GM12875 (cell line): ENCODE measurements at regions not wholly inside any gene's neighbourhood (a gene's known extent, or its start where the extent isn't known, plus 50 kb on each side); places are given as distances from the start of the nearest gene placed in this dataset.

Experiments used
- H3K4me3 ChIP-seq: one replicate; pipeline ENCODE4 v1.5.1; 2011; ENCODE audit warnings: low read depth, low read length, control low read depth
- TF ChIP-seq, protein P1 (sequence below): IDR thresholded peaks from 2 replicates; pipeline ENCODE4 v1.5.1; 2011; ENCODE audit warnings: low read depth, mild to moderate bottlenecking, control low read depth, inconsistent platforms, low read length, moderate library complexity, borderline replicate concordance; ENCODE audit not compliant: insufficient read depth

GRCh38 chr17:53142890-53143289, 679.8 kb upstream of the KIF2B start:
- no peak overlapping the region for H3K4me3 ChIP-seq
- TF ChIP-seq, protein P1, sequence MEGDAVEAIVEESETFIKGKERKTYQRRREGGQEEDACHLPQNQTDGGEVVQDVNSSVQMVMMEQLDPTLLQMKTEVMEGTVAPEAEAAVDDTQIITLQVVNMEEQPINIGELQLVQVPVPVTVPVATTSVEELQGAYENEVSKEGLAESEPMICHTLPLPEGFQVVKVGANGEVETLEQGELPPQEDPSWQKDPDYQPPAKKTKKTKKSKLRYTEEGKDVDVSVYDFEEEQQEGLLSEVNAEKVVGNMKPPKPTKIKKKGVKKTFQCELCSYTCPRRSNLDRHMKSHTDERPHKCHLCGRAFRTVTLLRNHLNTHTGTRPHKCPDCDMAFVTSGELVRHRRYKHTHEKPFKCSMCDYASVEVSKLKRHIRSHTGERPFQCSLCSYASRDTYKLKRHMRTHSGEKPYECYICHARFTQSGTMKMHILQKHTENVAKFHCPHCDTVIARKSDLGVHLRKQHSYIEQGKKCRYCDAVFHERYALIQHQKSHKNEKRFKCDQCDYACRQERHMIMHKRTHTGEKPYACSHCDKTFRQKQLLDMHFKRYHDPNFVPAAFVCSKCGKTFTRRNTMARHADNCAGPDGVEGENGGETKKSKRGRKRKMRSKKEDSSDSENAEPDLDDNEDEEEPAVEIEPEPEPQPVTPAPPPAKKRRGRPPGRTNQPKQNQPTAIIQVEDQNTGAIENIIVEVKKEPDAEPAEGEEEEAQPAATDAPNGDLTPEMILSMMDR, result no peak

- TF ChIP-seq, protein P1, result no peak
- no peak overlapping the region for H3K4me3 ChIP-seq
These were observed 681.0 kb upstream of the KIF2B start for GRCh38 chr17:53141731-53142130.

GRCh38 chr17:53141280-53141679, 681.4 kb upstream of the KIF2B start:
- no peak overlapping the region for H3K4me3 ChIP-seq
- TF ChIP-seq, protein P1, result no peak

- TF ChIP-seq, protein P1, result no peak
- H3K4me3 ChIP-seq, result no peak overlapping the region
These were observed 684.9 kb upstream of the KIF2B start for GRCh38 chr17:53137869-53138268.

DNA sequence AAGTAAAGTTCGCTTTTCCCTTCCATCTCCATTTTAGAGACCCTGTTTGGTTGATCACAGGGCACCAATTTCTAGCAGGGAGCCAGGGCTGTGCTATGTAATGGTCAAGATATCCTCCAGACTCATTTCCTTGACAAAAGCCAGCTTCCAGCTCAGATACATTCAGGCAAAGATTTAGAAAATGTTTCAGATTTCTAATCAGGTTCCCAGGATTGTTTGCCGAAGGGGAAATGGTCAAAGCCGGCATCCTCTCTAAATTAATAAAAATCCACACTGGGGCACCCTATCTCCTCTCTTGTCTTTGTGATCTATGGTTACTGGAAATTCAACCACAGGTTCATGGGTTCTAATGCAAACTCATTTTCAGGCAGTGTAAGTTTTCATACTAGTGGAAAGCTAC, 686.8 kb upstream of the KIF2B start:
- no peak overlapping the region for H3K4me3 ChIP-seq
- TF ChIP-seq, protein P1, result no peak

DNA sequence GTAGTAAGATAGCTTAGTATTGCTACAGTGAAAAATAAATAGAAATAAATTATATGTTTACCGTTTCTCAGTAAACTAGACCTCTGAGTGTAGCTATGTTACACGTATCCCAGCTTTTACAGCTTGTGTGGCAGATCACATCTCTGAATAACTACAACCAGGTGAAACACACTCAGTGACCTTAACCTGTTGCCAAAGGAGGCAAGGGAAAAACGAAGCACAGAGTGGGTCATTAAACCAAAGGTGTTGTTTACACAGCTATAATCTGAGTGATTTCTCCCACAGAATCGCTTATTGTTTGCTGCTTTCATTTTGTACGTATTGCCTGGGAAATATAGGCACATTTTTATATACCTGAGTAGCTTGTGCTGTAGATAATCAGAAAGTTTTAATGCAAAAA, 688.2 kb upstream of the KIF2B start:
- TF ChIP-seq, protein P1, result no peak
- H3K4me3 ChIP-seq, result no peak overlapping the region

DNA sequence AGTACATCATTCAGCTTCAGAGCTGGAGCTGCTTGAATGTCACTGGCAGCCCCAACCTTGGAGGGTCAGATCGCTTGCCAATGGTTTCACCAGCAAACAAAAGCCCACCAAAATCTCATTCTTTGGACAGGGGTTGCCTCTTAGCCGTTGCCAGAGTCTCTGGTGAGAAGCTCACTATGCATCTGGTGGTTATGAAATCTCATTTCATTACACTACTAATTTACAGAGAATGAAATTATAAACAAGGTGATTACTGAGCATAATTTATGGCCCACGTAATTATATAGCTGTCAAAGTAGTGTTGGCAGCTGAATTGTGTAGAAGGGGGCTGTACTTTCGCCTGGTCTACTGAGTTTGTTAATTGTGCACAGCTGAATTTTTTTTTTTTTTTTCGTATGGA, 688.9 kb upstream of the KIF2B start:
- TF ChIP-seq, protein P1, result no peak
- no peak overlapping the region for H3K4me3 ChIP-seq
